ENCODE measurements at regions not wholly inside any gene's neighbourhood (a gene's known extent, or its start where the extent isn't known, plus 50 kb on each side); places are given as distances from the start of the nearest gene placed in this dataset.

DNA sequence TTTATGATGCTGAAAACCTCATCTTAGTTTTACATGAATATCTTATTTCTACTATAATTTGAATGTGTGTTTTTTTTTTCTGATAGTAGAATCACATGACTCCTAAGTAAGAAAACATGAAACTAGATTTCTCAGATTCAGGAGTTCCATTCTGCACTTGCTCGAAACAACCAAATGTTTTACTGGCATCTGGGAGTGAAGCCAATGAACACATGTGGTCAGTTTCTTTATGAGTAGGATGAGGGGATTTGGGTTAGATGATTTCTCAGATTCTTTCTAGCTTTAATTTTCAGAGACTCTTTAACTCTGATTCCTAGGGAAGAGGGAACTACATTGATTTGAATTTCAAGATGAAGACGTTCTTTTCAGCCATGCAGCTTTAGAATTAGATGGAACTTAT, 225.0 kb upstream of the NT5C1B start:
- no peak for DNase-seq

DNA sequence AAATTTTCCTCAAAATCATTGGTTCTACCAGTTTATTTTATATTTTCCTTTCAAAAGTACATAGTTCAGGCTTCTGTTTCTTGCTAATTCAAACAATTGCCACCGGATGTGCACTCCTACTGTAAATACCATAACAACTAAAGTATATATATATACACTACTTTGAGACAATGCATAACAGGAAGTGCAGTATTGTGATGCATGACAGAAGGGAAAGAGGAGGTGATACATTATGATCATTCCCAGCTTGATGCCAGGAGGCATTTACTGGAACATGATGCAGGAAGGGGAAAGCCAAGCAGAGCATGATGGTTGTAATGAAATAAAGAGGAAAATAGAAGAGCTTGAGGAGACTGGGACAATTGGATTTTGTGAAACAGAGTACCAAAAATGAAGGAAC, 215.2 kb upstream of the NT5C1B start:
- no peak for DNase-seq

DNA sequence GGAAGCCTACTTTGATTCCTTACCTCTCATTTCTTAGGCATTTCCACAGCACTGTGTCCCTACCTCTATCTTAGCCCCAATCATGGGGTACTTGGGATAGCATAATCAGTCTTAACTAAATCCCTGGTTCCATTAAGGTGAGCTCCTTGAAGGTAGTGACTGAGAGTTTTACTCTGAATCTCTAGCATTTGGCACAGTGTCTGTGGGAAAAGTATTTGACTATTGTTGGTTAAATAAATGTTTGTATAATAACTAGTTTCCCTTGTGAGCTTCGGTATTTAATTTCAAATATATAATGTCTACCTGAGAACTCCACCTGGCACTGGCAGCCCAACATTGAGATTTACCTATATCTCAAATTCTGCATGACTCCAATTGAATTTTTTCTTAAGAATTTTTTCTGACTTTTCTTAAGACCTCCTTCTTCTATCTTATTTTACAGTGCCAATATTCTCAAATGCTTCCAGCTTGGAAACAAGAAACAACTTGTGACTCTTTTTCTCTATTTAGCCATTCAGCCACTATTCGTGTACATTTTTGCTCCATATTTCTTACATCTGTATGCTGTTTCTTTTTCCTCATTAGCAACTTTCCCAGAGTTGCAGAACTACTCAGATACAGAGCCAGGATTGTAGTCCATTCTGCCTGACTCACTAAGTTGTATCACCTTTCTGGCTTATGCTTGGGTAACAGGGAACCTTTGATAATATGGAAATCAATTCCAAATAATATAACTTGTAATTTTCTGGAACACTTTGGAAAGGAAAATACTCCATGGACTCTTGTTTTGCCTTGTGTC, 214.0 kb upstream of the NT5C1B start:
- DNase-seq, result no peak

DNA sequence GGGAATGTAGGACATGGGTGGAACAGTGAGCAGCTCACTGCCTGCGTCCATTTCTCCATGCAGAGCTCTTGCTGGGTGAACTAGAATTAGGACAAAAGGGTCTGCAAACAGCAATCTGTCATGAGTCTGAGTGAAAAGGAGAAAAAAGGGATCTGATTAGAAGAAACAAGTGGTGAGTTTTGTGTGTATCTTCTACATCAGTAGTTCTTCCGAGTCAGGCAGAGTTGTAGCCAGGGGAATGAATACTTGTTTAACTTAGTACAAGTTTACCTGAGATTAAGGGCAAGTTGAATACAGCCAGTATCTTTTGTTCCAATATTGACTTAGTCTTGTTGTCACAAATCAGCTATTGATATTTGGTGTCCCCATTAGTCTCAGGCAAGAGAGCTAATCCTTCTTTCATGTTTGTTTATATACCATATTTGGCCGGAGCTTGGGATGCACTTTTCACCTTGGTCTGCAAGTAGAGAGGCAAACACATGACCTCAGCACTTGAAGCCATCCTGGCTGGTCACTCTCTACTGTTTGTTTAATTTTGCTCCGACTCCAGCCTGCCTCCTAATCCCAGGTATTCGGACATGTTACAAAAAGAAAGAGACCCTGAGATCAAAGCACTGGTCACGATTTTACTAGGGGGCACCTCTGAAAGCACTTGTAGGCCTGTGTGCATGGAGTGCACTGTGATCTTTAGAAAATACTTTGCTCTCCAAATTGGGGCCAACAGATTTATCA, 211.0 kb upstream of the NT5C1B start:
- DNase-seq, result peak; percentile 24

DNA sequence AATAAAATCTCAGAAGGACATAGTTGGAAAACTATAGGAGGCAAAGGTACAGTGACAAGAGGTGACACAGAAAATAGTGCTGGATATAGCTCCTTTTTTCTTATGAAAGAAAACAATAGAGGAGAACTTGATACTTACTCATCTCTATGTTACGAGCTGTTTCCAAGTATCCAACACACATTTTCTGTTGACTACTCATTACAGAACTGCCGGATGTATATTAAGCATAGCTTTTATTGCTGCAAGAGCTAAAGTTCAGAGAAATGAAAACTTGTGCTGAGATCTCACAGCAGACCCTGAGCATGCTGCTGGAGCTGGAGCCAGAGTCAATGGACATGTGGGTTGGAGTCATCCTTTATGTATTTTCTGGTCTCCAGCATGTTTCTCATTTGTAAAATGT, 210.0 kb upstream of the NT5C1B start:
- DNase-seq, result no peak

DNA sequence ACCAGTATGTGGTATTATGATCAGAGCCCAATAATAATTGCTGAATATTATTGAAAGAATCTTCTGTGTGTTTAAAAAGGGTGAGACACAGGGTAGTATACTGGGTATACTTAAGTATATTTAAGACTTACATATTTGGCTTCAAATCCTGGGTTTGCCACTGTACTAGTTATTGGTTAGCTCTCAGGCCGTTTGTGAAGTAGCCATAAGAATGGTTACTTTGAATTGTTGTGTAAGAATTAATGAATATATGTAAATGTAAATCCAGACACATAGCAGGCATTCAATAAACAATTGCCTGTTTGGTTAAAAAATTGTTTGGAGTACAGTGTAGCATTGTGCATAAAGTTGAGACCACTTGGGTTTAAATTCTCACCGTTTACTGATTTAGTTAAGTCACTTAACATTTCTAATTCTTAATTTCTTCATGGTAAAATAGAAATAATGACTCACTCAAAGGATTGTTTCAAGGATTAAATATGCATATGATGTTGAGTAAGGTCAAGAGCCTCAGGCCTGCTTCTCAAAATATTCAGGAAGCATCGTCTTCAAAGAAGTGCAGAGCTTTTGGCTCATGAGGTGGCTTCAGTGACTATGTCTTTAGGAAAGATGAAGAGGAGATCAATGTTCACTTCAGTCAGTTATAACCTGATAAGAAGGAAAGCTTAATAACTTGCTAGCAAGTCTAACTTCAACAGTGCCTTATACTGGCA, 207.9 kb upstream of the NT5C1B start:
- no peak for DNase-seq

GRCh38 chr2:18795906-18796305, 206.5 kb upstream of the NT5C1B start:
- no peak for DNase-seq

- DNase-seq, result no peak
Measured at GRCh38 chr2:18792684-18793083, 203.3 kb upstream of the NT5C1B start.

- DNase-seq, result no peak
Measured at GRCh38 chr2:18792226-18792629, 202.9 kb upstream of the NT5C1B start.

- DNase-seq, result no peak
Measured at GRCh38 chr2:18791172-18791797, 201.9 kb upstream of the NT5C1B start.

DNA sequence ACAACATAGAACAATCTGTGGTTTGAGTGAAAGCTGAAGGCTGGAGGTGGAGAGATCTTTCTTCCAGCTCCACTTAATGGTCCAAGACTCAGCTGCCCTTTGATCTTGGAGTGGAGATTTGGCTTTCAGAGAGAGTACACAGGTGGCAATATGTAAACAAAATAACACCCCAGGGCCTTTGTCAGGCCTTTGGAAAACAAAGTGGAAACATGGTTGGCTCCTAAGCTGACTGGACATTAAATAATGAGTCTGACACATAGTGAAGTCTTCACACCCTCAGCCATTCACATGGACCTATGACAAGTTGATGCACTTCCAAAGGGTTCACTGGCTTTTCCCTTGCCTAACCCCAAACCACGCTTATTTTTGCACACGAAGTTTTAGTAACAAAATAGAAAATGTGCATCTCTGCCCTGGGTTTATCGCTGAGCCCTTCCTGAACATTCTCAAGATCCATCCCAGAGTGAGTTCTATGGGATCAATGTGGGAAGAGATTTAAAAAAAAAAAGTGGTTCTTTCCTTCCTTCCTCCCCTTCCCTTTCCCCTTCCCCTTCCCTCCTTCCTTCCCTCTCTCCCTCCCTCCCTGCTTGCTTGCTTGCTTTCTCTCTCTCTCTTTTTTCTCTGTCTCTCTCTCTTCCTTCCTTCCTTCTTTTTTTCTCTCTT, 201.3 kb upstream of the NT5C1B start:
- no peak for DNase-seq

GRCh38 chr2:18788592-18788991, 199.2 kb upstream of the NT5C1B start:
- DNase-seq, result no peak

DNA sequence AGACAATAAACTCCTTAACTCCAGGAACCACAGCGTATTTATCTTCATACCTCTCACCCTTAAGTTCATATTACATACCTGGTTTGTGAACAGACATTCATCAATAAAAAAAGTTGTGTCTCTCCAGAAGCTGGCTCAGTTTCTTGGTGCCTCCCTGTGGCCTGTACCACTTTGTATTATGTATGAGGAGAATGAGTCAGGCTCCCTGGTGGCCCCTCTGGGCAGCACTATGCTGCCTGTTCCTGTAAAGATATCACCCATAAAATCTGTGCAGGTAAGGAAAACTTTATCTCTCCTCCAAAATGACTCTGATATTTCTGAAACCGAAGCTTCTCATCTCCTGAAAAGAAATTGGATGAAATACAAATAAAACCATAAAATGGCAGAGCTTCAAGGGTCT, 198.4 kb upstream of the NT5C1B start:
- DNase-seq, result no peak

GRCh38 chr2:18784245-18784644, 194.9 kb upstream of the NT5C1B start:
- DNase-seq, result no peak

DNA sequence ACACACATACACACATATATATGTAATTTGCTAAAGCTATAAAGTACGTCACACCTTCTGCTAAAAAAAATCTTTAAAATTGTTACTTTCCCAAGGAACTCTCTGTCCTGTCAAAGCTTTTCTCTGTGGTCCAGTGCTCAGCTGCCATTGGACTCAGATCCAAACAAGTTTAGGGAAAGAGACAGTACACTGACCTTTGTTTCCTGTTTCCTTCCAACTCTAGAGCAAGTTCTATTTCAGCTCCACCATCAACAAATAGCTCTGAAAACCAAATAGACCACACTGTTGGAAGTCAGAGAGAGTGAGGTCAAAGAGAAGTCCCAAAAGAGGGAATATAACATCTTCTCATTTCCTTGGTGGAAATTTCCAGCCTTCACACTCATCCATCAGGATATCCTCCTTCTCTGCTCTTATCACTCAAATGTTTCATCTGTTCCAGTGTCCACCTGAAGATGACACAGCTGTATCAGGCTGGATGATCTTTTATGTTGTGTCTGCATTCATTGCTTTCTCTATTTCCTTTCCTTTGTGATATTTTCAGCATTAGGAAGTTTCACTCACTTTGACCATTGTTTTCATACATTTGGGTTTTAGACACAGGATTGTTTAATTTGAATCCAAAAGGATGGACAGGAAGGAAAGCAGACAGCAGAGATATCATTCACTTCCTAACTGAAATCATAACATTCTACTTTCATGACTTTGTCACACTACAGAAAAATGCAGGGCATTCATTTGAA, 192.3 kb upstream of the NT5C1B start:
- no peak for DNase-seq

GRCh38 chr2:18777250-18777812, 188.0 kb upstream of the NT5C1B start:
- peak; percentile 84 for DNase-seq

DNA sequence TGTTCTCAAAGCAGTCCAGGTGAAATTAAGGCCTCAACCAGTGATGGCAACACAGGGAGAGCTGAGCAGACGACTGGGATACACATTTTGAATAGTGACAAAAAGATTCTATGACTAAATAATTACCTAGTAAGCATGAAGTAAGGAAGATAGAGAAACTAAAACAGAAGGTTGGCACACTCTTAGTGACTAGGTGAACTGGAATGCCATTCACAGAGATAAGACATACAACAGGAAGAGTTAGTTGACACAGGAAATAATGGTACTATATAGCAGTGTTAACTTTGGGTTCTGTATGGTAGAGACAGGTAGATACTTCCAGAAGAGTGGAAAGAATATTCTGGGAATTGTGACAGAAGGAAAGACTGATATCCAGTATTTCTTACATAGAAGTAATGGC, 181.8 kb upstream of the NT5C1B start:
- no peak for DNase-seq

- DNase-seq, result no peak
Measured at GRCh38 chr2:18763338-18763737, 174.0 kb upstream of the NT5C1B start.

GRCh38 chr2:18762667-18763066, 173.3 kb upstream of the NT5C1B start:
- no peak for DNase-seq

DNA sequence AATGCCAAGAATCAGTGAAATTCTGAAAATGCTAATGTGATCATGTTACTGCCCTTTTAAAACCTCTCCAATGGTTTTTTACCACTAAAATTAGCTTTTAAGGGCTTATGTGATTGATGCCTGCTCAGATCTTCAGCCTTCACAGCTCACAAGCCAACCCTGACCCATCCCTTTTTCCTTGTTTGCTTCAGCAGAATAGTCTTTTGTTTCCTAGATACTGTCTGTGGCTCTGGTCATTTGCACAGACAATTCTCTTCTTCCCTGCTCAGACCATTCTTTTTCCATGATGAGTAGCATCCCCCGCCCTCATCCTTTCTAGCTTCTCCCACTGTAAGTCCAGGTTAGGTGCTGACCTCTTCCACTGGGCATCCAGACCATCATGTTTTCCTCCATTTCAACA, 164.9 kb upstream of the NT5C1B start:
- DNase-seq, result no peak

- no peak for DNase-seq
Measured at GRCh38 chr2:18753722-18754121, 164.4 kb upstream of the NT5C1B start.

Measured in NCI-H748 treated with DMSO at 0.1 percent for 48 hours (cell line).